ENCODE measurements at regions not wholly inside any gene's neighbourhood (a gene's known extent, or its start where the extent isn't known, plus 50 kb on each side); places are given as distances from the start of the nearest gene placed in this dataset.

- no peak for FAIRE-seq
- DNase-seq (ENCODE audit: low spot score): no peak
These were observed 621.7 kb upstream of the HS6ST1 start for GRCh38 chr2:128940378-128940777.

GRCh38 chr2:128941751-128942150, 623.1 kb upstream of the HS6ST1 start:
- no peak for DNase-seq (ENCODE audit: low spot score)
- FAIRE-seq: no peak

DNA sequence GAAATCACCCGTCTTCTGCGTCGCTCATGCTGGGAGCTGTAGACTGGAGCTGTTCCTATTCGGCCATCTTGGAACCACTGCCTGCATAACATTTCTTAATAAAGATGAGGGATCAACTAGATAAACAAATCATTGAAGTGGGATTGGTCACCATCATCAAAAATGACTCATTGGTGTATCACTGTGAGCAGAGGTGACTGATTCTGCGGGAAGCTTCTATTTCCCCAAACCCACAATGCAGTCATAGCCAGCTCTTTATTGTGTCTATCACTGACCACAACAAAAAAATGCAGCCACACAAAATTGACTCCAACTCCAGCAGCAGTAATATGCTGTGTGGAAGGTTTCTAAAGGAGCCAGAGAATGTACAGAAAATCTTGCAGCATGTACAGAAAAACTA, 630.7 kb upstream of the HS6ST1 start:
- no peak for FAIRE-seq

GRCh38 chr2:128950758-128951157, 632.1 kb upstream of the HS6ST1 start:
- FAIRE-seq (no peak), DNase-seq (ENCODE audit: low spot score) (no peak)

More for the DNA sequence above, 630.7 kb upstream of the HS6ST1 start:
- no peak for DNase-seq (ENCODE audit: low spot score)

DNA sequence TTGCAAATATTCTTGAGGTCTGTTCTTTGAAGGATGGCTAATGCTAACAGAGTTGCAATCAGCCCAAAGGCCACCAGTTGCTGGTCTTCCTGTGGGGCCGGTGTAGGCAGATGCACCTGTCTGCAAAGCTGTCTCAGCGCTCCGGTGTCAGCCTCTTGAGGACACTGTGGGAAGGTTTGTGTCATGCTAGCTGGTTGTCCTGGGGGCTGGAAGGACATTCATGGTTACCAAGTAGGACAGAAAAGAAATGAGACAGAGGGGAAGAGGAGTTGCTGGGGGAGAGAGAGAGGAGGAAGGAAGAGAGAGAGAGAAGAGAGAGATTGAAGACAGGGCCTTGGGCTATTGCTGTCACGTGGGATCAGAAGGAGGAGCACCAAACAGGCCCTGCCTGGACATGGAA, 639.6 kb upstream of the HS6ST1 start:
- DNase-seq (ENCODE audit: low spot score): no peak
- FAIRE-seq: no peak

DNA sequence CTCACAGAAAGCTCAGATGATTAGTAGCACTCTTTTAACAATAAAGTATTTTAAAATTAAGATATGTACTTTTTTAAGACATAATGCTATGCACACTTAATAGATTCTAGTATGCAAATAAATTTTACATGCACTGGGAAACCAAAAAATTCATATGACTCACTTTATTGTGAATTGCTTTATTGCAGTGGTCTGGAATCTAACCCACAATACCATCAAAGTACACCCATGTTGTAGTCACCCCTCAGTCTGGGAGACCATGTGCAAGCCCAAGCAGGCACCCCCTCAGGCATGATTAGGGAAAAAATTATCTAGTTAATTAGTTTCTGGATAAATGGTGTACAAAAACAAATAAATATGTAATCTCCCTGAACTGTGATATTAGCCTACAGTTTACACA, 649.0 kb upstream of the HS6ST1 start:
- FAIRE-seq: no peak

DNA sequence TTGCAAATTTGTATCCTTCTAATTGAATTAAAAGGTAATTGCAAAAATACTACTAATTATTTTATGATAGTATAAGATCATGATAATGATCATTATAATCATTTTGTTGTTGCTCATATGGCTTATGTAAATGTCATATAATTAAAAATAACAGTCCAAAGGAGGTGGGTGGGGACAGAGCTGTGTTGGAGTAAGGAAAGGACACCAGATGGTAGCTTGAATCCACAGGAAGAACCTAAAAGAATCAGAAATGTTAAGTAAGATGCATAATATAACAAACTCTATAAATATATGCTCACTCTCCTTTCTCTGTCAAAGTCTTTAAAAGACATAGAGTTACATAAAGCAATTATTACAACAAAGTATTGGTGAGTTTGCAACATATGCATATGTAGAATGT, 650.7 kb upstream of the HS6ST1 start:
- no peak for DNase-seq (ENCODE audit: low spot score)
- FAIRE-seq: no peak

More for the DNA sequence above, 649.0 kb upstream of the HS6ST1 start:
- no peak for DNase-seq (ENCODE audit: low spot score)

GRCh38 chr2:128970332-128971116, 651.9 kb upstream of the HS6ST1 start:
- FAIRE-seq: no peak
- no peak for DNase-seq (ENCODE audit: low spot score)

GRCh38 chr2:128973566-128973965, 654.9 kb upstream of the HS6ST1 start:
- no peak for DNase-seq (ENCODE audit: low spot score)
- FAIRE-seq: no peak

- no peak for DNase-seq (ENCODE audit: low spot score)
- no peak for FAIRE-seq
These were observed 659.5 kb upstream of the HS6ST1 start for GRCh38 chr2:128978212-128978611.

DNA sequence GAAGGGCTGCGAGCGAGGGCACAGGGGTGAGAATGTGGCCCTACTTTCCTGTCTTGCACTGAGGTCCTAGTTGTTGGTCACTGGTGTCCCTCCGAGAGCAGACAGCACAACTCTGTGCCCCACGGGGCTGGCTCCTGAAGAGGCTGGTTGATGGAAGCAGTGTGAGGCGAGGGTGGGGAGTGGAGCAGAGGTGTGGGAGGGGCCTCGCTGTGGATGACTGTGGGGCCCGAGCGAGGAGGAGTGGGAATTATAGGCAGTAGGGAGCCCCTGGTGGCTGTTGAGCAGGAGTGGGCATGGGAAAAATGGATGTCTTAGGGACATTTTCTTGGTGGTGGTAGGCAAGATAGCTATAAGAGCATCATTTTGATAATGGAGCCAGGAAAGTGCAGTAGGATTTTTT, 660.5 kb upstream of the HS6ST1 start:
- FAIRE-seq (no peak), DNase-seq (ENCODE audit: low spot score) (no peak)

DNA sequence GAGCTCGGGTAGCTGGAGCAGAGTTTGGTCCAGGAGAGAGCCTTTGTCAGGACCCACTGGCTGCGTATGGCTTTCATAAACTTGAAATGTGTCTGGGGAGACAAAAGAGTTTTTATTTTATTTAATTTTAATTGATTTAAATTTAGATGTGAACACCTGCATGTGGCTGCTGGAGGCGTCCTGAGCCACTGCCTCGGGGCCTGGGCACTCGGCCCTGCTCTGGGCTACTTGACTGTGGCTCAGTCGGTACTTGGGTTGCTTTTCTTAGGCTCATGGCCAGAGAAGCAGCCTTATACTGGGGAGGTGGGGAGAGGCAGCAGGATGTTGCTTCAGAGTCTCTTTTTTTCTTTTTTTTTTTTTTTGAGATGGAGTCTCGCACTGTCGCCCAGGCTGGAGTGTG, 661.8 kb upstream of the HS6ST1 start:
- no peak for FAIRE-seq

DNA sequence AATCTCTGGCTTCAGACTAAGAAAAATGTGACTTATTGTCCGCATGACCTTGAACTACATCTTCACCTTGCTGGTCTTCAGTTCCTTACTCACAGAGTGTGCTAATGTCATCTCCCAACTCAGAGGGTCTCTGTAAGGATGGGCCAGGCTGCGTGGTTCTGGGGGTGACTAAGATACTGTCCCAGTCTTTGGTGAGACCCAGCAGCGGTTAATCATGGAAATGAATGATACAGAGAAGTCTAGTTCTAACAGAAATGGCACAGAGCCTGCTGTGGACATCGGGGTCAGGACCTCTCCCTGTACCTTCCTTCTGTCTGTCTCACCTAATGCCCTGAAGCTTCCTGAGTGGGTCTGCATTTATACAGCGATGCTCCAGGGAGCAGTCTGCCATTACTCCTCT, 662.7 kb upstream of the HS6ST1 start:
- no peak for FAIRE-seq
- no peak for DNase-seq (ENCODE audit: low spot score)

More for the DNA sequence above, 661.8 kb upstream of the HS6ST1 start:
- DNase-seq (ENCODE audit: low spot score): no peak

- FAIRE-seq: no peak
- no peak for DNase-seq (ENCODE audit: low spot score)
These were observed 663.3 kb upstream of the HS6ST1 start for GRCh38 chr2:128982001-128982400.

- DNase-seq (ENCODE audit: low spot score) (no peak), FAIRE-seq (no peak)
These were observed 664.0 kb upstream of the HS6ST1 start for GRCh38 chr2:128982670-128983069.

GRCh38 chr2:128983094-128983493, 664.4 kb upstream of the HS6ST1 start:
- FAIRE-seq: no peak

DNA sequence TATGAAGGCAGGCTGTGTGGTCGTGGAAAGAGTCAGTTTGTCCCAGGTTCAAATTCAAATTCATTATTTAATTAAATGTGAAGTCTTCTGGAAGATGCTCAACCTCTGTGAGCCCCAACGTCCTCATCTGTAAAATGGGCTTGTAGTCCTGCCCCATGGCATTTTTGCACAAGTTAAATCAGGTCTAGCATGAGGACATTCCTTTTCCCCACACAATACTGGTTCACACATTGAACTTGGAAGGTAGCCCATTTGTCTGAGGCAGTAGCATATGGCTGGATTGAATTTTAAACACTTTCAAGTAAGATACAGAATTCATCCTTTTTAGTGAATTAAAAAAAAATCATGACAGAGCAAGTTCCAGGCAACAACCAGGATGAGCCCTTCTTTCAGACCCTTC, 665.4 kb upstream of the HS6ST1 start:
- no peak for FAIRE-seq
- no peak for DNase-seq (ENCODE audit: low spot score)

More at GRCh38 chr2:128983094-128983493, 664.4 kb upstream of the HS6ST1 start:
- no peak for DNase-seq (ENCODE audit: low spot score)

- no peak for DNase-seq (ENCODE audit: low spot score)
- no peak for FAIRE-seq
These were observed 666.2 kb upstream of the HS6ST1 start for GRCh38 chr2:128984855-128985254.

DNA sequence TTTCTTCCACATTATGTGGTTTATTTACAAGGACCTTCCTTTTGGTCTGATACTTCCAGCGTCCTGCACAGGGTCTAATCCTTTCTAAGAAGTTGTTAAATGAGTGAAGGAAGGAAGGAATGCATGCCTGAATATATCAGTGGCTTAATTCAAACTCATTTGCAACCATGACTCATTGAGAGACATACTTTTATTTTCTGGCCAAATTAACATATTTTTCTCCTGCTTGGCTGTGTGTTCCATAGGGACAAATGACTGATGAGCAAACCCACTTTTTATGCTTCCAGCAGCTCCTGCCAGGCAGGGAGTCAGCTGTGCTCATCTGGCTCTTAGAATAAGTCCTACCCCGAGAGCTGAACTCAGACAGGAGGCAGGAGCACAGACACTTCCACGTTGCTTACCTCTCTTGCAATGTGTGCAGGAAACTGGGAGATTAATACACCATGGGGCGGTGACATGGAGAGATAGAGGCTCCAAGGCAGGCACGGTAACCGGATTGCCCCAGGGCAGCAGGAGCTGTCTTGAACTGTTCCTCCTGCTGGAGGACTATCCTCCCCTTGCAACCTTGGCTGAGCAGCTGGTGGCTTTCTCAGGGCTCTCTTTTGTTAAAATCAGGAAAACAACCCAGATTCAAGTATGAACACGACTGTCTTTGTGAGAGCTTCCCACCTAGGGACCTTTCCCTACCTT, 667.5 kb upstream of the HS6ST1 start:
- FAIRE-seq (no peak), DNase-seq (ENCODE audit: low spot score) (no peak)

DNA sequence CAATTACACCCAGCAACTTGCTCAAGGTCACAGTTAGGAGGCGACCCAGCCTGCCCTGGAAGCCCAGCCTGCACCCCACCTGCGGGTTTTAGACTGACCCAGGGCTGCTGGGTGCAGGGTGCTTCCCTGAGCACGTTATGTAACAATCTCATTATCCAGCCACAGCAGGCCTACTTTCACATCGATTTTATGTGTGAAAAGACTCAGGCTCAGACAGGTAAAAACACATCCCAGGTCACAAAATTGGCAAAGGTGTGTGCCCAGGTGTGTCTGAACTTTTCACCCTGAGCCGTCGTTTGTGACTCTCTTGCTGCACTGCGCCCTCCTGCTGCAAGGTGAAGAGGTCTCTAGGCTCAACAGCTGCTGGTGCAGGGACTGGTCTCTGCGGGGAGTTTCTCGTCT, 668.2 kb upstream of the HS6ST1 start:
- DNase-seq (ENCODE audit: low spot score) (no peak), FAIRE-seq (no peak)

DNA sequence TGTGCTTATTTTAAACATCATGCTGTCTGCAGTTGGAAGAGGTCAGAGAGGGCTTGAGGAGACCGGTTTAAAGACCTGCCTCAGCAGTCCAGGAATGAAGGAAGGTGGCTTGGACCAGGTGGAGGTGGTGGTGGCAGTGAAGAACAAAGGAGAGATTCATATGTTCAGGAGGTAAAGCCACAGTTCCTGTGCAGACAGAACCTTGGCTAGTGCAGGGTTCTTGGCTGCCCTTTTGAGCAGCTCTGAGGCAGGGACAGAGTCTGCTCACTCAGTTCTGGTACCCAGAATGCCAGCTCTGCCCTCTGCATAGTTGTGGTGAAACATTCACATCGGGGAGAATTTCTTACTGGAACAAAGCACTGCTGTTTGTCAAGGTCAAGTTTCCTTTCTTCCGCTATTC, 669.7 kb upstream of the HS6ST1 start:
- FAIRE-seq (no peak), DNase-seq (ENCODE audit: low spot score) (no peak)

DNA sequence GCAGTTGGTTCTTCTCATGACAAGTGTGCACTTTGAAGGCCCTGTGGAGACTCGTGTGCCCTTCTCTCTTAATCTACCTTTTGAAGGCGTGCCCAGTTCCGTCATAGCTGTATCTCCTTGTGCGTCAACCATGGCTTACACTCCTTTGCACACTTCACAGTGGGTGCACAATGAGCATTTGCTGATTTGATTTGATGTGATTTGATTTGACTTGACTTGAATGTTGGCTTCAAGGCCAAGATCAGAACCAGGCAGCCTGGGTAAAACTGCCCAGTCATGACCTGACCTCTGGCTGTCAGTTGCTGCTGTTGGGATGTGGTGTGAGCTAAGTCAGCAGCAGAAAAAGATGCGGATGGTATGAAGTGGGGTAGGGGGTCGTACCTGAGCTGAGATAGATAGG, 670.3 kb upstream of the HS6ST1 start:
- FAIRE-seq: no peak

GRCh38 chr2:128995086-128995485, 676.4 kb upstream of the HS6ST1 start:
- DNase-seq (ENCODE audit: low spot score) (no peak), FAIRE-seq (no peak)

More for the DNA sequence above, 670.3 kb upstream of the HS6ST1 start:
- no peak for DNase-seq (ENCODE audit: low spot score)

Measured in RCC 7860 (cell line).